ENCODE measurements at regions not wholly inside any gene's neighbourhood (a gene's known extent, or its start where the extent isn't known, plus 50 kb on each side); places are given as distances from the start of the nearest gene placed in this dataset.
"Not testable (repeated sequence)": the region's sequence is repeated elsewhere in the genome, so short reads cannot be mapped to it uniquely, and the experiment has no call there.

- DNase-seq (ENCODE audit: low read depth in 4 of 4, low spot score in 2 of 4): no peak
Observed at GRCh38 chr16:17759451-17760390, 289.0 kb upstream of the XYLT1 start.

- DNase-seq (ENCODE audit: low read depth in 4 of 4, low spot score in 2 of 4): no peak
Observed at GRCh38 chr16:17757808-17758207, 287.0 kb upstream of the XYLT1 start.

- no peak for DNase-seq (ENCODE audit: low read depth in 4 of 4, low spot score in 2 of 4)
Observed at GRCh38 chr16:17755158-17755557, 284.4 kb upstream of the XYLT1 start.

- no peak for DNase-seq (ENCODE audit: low read depth in 4 of 4, low spot score in 2 of 4)
Observed at GRCh38 chr16:17753434-17753833, 282.7 kb upstream of the XYLT1 start.

GRCh38 chr16:17749706-17750105, 278.9 kb upstream of the XYLT1 start:
- no peak for DNase-seq (ENCODE audit: low read depth in 4 of 4, low spot score in 2 of 4)

- no peak for DNase-seq (ENCODE audit: low read depth in 4 of 4, low spot score in 2 of 4)
Observed at GRCh38 chr16:17748044-17748719, 277.4 kb upstream of the XYLT1 start.

GRCh38 chr16:17747081-17747756, 276.5 kb upstream of the XYLT1 start:
- DNase-seq (ENCODE audit: low read depth in 4 of 4, low spot score in 2 of 4): no peak

- no peak for DNase-seq (ENCODE audit: low read depth in 4 of 4, low spot score in 2 of 4)
Observed at GRCh38 chr16:17744921-17745572, 274.3 kb upstream of the XYLT1 start.

GRCh38 chr16:17743578-17743977, 272.8 kb upstream of the XYLT1 start:
- DNase-seq (ENCODE audit: low read depth in 4 of 4, low spot score in 2 of 4): no peak

GRCh38 chr16:17743158-17743557, 272.4 kb upstream of the XYLT1 start:
- DNase-seq (ENCODE audit: low read depth in 4 of 4, low spot score in 2 of 4): no peak

- DNase-seq (ENCODE audit: low read depth in 4 of 4, low spot score in 2 of 4): not testable (repeated sequence)
Observed at GRCh38 chr16:17735099-17735498, 264.3 kb upstream of the XYLT1 start.

GRCh38 chr16:17729820-17730219, 259.1 kb upstream of the XYLT1 start:
- DNase-seq (ENCODE audit: low read depth in 4 of 4, low spot score in 2 of 4): no peak

- no peak for DNase-seq (ENCODE audit: low read depth in 4 of 4, low spot score in 2 of 4)
Observed at GRCh38 chr16:17728196-17728595, 257.4 kb upstream of the XYLT1 start.

- DNase-seq (ENCODE audit: low read depth in 4 of 4, low spot score in 2 of 4): no peak
Observed at GRCh38 chr16:17724242-17724898, 253.6 kb upstream of the XYLT1 start.

- DNase-seq (ENCODE audit: low read depth in 4 of 4, low spot score in 2 of 4): no peak
Observed at GRCh38 chr16:17723531-17724134, 252.9 kb upstream of the XYLT1 start.

GRCh38 chr16:17718495-17718894, 247.7 kb upstream of the XYLT1 start:
- DNase-seq (ENCODE audit: low read depth in 4 of 4, low spot score in 2 of 4): no peak

- no peak for DNase-seq (ENCODE audit: low read depth in 4 of 4, low spot score in 2 of 4)
Observed at GRCh38 chr16:17705847-17706246, 235.1 kb upstream of the XYLT1 start.

GRCh38 chr16:17696616-17697015, 225.9 kb upstream of the XYLT1 start:
- DNase-seq (ENCODE audit: low read depth in 4 of 4, low spot score in 2 of 4): no peak

- DNase-seq (ENCODE audit: low read depth in 4 of 4, low spot score in 2 of 4): no peak
Observed at GRCh38 chr16:17692484-17692883, 221.7 kb upstream of the XYLT1 start.

GRCh38 chr16:17691899-17692176, 221.1 kb upstream of the XYLT1 start:
- DNase-seq (ENCODE audit: low read depth in 4 of 4, low spot score in 2 of 4): no peak
